ENCODE measurements at regions not wholly inside any gene's neighbourhood (a gene's known extent, or its start where the extent isn't known, plus 50 kb on each side); places are given as distances from the start of the nearest gene placed in this dataset.

GRCh38 chr10:8398771-8399170 lies 344.3 kb downstream of the GATA3 start:
- H3K4me1 Mint-ChIP-seq (ENCODE audit: low read depth): no peaks in the 10 kb centered on the region
- no peak for DNase-seq (ENCODE audit: low spot score, unreplicated experiment)
- H3K36me3 Mint-ChIP-seq (ENCODE audit: insufficient read depth): no peaks in the 10 kb centered on the region
- H3K27me3 Mint-ChIP-seq: peaks cover 60% of the 10 kb centered on the region
- H3K4me3 Mint-ChIP-seq (ENCODE audit: low read depth): no peak overlapping the region
- no peak overlapping the region for H3K27ac Mint-ChIP-seq
- no peaks in the 10 kb centered on the region for H3K9me3 Mint-ChIP-seq (ENCODE audit: low read depth)
- TF ChIP-seq, protein P1, sequence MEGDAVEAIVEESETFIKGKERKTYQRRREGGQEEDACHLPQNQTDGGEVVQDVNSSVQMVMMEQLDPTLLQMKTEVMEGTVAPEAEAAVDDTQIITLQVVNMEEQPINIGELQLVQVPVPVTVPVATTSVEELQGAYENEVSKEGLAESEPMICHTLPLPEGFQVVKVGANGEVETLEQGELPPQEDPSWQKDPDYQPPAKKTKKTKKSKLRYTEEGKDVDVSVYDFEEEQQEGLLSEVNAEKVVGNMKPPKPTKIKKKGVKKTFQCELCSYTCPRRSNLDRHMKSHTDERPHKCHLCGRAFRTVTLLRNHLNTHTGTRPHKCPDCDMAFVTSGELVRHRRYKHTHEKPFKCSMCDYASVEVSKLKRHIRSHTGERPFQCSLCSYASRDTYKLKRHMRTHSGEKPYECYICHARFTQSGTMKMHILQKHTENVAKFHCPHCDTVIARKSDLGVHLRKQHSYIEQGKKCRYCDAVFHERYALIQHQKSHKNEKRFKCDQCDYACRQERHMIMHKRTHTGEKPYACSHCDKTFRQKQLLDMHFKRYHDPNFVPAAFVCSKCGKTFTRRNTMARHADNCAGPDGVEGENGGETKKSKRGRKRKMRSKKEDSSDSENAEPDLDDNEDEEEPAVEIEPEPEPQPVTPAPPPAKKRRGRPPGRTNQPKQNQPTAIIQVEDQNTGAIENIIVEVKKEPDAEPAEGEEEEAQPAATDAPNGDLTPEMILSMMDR (IDR thresholded peaks at IDR 0.05; ENCODE audit: unreplicated experiment): no peak

- Mint-ChIP-seq H3K27me3 (peaks cover 57% of the 10 kb centered on the region), H3K4me3 (ENCODE audit: low read depth) (no peak overlapping the region), H3K36me3 (ENCODE audit: insufficient read depth) (no peaks in the 10 kb centered on the region), H3K4me1 (ENCODE audit: low read depth) (peaks cover 13% of the 10 kb centered on the region), H3K9me3 (ENCODE audit: low read depth) (no peaks in the 10 kb centered on the region), H3K27ac (no peak overlapping the region)
- TF ChIP-seq, protein P1 (IDR thresholded peaks at IDR 0.05; ENCODE audit: unreplicated experiment): no peak
- no peak for DNase-seq (ENCODE audit: low spot score, unreplicated experiment)
These were observed 345.7 kb downstream of the GATA3 start for GRCh38 chr10:8400151-8400550.

- no peak for DNase-seq (ENCODE audit: low spot score, unreplicated experiment)
- Mint-ChIP-seq H3K27ac (no peak overlapping the region), H3K27me3 (peaks cover 59% of the 10 kb centered on the region), H3K4me1 (ENCODE audit: low read depth) (peaks cover 13% of the 10 kb centered on the region), H3K4me3 (ENCODE audit: low read depth) (no peak overlapping the region), H3K9me3 (ENCODE audit: low read depth) (no peaks in the 10 kb centered on the region), H3K36me3 (ENCODE audit: insufficient read depth) (no peaks in the 10 kb centered on the region)
- TF ChIP-seq, protein P1 (IDR thresholded peaks at IDR 0.05; ENCODE audit: unreplicated experiment): no peak
These were observed 346.4 kb downstream of the GATA3 start for GRCh38 chr10:8400892-8401291.

- Mint-ChIP-seq H3K36me3 (ENCODE audit: insufficient read depth) (no peaks in the 10 kb centered on the region), H3K4me3 (ENCODE audit: low read depth) (no peak overlapping the region), H3K27me3 (peaks cover 61% of the 10 kb centered on the region), H3K9me3 (ENCODE audit: low read depth) (no peaks in the 10 kb centered on the region), H3K27ac (no peak overlapping the region), H3K4me1 (ENCODE audit: low read depth) (peaks cover 13% of the 10 kb centered on the region)
- no peak for DNase-seq (ENCODE audit: low spot score, unreplicated experiment)
- TF ChIP-seq, protein P1 (IDR thresholded peaks at IDR 0.05; ENCODE audit: unreplicated experiment): no peak
These were observed 347.0 kb downstream of the GATA3 start for GRCh38 chr10:8401531-8401930.

DNA sequence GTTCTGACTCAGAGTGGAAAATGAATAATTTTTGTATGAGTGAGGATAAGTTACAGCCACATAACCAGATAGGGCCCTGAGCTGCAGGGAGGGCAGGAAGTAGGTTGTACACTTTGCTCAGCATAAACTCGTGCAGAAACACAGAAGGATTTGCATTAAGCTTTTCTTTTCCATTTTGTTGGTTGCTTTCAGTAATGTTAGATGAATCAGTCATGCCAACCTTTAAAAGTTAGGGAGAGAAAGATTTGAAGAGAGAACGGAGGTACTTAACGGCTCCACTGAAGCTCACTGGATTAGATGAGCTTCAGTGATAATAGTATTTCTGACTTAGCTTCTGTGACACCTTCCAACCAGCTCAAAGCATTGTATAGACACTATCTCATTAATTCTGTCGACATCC lies 348.1 kb downstream of the GATA3 start:
- H3K4me1 Mint-ChIP-seq (ENCODE audit: low read depth): peaks cover 17% of the 10 kb centered on the region
- H3K27ac Mint-ChIP-seq: no peak overlapping the region
- DNase-seq (ENCODE audit: low spot score, unreplicated experiment): no peak
- TF ChIP-seq, protein P1 (IDR thresholded peaks at IDR 0.05; ENCODE audit: unreplicated experiment): no peak
- H3K27me3 Mint-ChIP-seq: peaks cover 68% of the 10 kb centered on the region
- no peaks in the 10 kb centered on the region for H3K36me3 Mint-ChIP-seq (ENCODE audit: insufficient read depth)
- H3K9me3 Mint-ChIP-seq (ENCODE audit: low read depth): no peaks in the 10 kb centered on the region
- no peak overlapping the region for H3K4me3 Mint-ChIP-seq (ENCODE audit: low read depth)

Measured in progenitor cell of endocrine pancreas (in vitro differentiated cells).